ENCODE measurements at regions not wholly inside any gene's neighbourhood (a gene's known extent, or its start where the extent isn't known, plus 50 kb on each side); places are given as distances from the start of the nearest gene placed in this dataset.

GRCh38 chr18:68623342-68623741 is 91.6 kb downstream of the TMX3 start:
- intact Hi-C loops (cut with DNase I): no loop called here

GRCh38 chr18:68611311-68611710 is 103.6 kb downstream of the TMX3 start:
- DNase-seq (no peak), ATAC-seq (ENCODE audit: poor library complexity) (no peak)
- intact Hi-C loops (cut with DNase I): no loop called here

More at GRCh38 chr18:68623342-68623741, 91.6 kb downstream of the TMX3 start:
- ATAC-seq (ENCODE audit: poor library complexity) (no peak), DNase-seq (no peak)

- no peak for ATAC-seq (ENCODE audit: poor library complexity)
- DNase-seq: no peak
- intact Hi-C loops (cut with DNase I): no loop called here
Measured at GRCh38 chr18:68608851-68609490, 105.9 kb downstream of the TMX3 start.

GRCh38 chr18:68607852-68608251 is 107.1 kb downstream of the TMX3 start:
- ATAC-seq (ENCODE audit: poor library complexity) (no peak), DNase-seq (no peak)
- intact Hi-C loops (cut with DNase I): no loop called here

GRCh38 chr18:68604256-68604655 is 110.7 kb downstream of the TMX3 start:
- intact Hi-C loops (cut with DNase I): no loop called here
- DNase-seq (no peak), ATAC-seq (ENCODE audit: poor library complexity) (no peak)

GRCh38 chr18:68596016-68596415 is 118.9 kb downstream of the TMX3 start:
- ATAC-seq (ENCODE audit: poor library complexity) (no peak), DNase-seq (no peak)
- intact Hi-C loops (cut with DNase I): no loop called here

GRCh38 chr18:68588169-68588568 is 126.7 kb downstream of the TMX3 start:
- intact Hi-C loops (cut with DNase I): no loop called here
- ATAC-seq (ENCODE audit: poor library complexity) (no peak), DNase-seq (no peak)

- DNase-seq (no peak), ATAC-seq (ENCODE audit: poor library complexity) (no peak)
- intact Hi-C loops (cut with DNase I): no loop called here
Measured at GRCh38 chr18:68583685-68584084, 131.2 kb downstream of the TMX3 start.

- no peak for ATAC-seq (ENCODE audit: poor library complexity)
- intact Hi-C loops (cut with DNase I): no loop called here
- no peak for DNase-seq
Measured at GRCh38 chr18:68574311-68574710, 140.6 kb downstream of the TMX3 start.

GRCh38 chr18:68569936-68570335 is 145.0 kb downstream of the TMX3 start:
- intact Hi-C loops (cut with DNase I): no loop called here
- ATAC-seq (ENCODE audit: poor library complexity): no peak
- DNase-seq: no peak

- ATAC-seq (ENCODE audit: poor library complexity) (no peak), DNase-seq (no peak)
- intact Hi-C loops (cut with DNase I): no loop called here
Measured at GRCh38 chr18:68568364-68569155, 146.3 kb downstream of the TMX3 start.

GRCh38 chr18:68566991-68567390 is 147.9 kb downstream of the TMX3 start:
- ATAC-seq (ENCODE audit: poor library complexity): no peak
- intact Hi-C loops (cut with DNase I): no loop called here
- DNase-seq: no peak

- ATAC-seq (ENCODE audit: poor library complexity) (no peak), DNase-seq (no peak)
- intact Hi-C loops (cut with DNase I): no loop called here
Measured at GRCh38 chr18:68564961-68565360, 149.9 kb downstream of the TMX3 start.

- intact Hi-C loops (cut with DNase I): no loop called here
- ATAC-seq (ENCODE audit: poor library complexity) (no peak), DNase-seq (no peak)
Measured at GRCh38 chr18:68564351-68564750, 150.6 kb downstream of the TMX3 start.

GRCh38 chr18:68560128-68560527 is 154.8 kb downstream of the TMX3 start:
- no peak for DNase-seq
- intact Hi-C loops (cut with DNase I): no loop called here
- no peak for ATAC-seq (ENCODE audit: poor library complexity)

GRCh38 chr18:68557183-68557582 is 157.7 kb downstream of the TMX3 start:
- intact Hi-C loops (cut with DNase I): no loop called here
- no peak for ATAC-seq (ENCODE audit: poor library complexity)
- no peak for DNase-seq

GRCh38 chr18:68555879-68556301 is 159.0 kb downstream of the TMX3 start:
- intact Hi-C loops (cut with DNase I): no loop called here
- ATAC-seq (ENCODE audit: poor library complexity): no peak

GRCh38 chr18:68548904-68549870 is 165.7 kb downstream of the TMX3 start:
- ATAC-seq (ENCODE audit: poor library complexity) (no peak), DNase-seq (no peak)
- intact Hi-C loops (cut with DNase I): no loop called here

More at GRCh38 chr18:68555879-68556301, 159.0 kb downstream of the TMX3 start:
- no peak for DNase-seq

GRCh38 chr18:68543344-68543743 is 171.6 kb downstream of the TMX3 start:
- intact Hi-C loops (cut with DNase I): no loop called here
- ATAC-seq (ENCODE audit: poor library complexity) (no peak), DNase-seq (no peak)
